ENCODE measurements at regions not wholly inside any gene's neighbourhood (a gene's known extent, or its start where the extent isn't known, plus 50 kb on each side); places are given as distances from the start of the nearest gene placed in this dataset.

- DNase-seq (ENCODE audit: low read depth): peak; percentile 27
Measured at GRCh38 chr1:14441302-14441741, 157.2 kb upstream of the KAZN start.

GRCh38 chr1:14442669-14443068 lies 155.8 kb upstream of the KAZN start:
- DNase-seq (ENCODE audit: low read depth): no peak

DNA sequence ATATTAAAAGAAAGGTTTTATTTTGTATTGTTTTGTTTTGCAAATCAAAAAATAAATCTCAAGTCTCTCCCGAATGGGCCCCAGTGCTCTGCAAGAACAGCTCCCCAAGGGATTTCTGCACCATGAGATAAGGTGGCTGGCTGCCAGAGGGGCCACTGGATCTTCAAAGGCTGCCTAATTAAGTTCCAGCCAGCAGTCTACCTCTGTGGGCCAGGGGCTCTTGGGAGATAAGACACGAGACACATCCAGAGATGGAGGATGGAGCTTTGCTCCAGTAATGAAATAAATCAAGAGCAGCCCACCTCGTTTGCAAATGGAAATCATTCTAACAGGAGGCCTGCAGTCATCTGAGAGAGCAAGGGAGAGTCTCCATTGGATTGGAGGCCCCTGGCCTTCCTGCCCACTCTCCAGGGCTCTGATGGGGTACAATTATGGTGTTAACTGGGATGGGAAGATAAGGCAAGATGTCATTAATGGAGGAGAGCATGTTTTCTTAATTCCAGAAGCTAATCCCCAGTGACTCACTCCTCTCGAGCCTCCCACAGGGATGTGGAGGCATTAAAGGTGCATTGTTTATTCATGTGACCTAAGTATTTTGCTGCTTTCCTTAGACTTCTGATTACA lies 155.2 kb upstream of the KAZN start:
- DNase-seq (ENCODE audit: low read depth): no peak

DNA sequence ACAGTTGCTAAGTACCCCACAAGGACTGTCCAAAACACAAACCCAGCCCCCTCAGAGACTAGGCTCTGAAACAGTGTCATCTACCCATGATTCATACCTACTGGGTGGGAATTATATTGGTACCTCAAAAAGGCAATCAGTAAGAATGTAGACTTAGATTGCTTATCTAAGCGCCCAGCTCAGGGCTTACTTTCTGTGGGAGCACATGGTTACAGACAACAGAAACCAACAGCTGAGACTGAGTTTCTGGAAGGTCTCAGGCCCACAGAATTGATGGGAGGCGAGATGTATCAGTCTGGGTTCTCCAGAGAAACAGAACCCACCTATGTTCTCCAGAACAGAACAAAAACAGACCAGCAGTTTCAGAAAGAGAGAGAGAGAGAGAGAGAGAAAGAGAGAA lies 147.3 kb upstream of the KAZN start:
- no peak for DNase-seq (ENCODE audit: low read depth)

DNA sequence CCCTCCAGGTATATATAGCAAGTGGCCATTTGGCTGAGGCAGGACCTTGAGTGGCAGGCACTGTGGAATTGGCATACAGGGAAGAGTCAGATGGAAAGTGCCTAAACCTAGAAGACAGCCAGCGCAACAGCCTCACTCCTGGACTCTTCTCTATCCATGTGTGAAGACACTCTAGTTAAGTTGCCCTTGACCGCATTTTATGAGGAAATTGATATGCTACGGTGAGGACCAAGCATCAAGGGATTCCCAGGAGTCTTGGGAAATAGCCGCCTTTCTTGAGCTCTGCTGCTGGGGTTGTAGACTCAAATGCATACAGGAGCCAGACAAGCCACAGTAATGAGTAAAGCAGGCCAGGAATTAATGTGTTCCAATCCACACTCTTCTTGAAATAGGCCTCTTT lies 145.9 kb upstream of the KAZN start:
- DNase-seq (ENCODE audit: low read depth): no peak

- DNase-seq (ENCODE audit: low read depth): no peak
Measured at GRCh38 chr1:14460173-14460572, 138.3 kb upstream of the KAZN start.

DNA sequence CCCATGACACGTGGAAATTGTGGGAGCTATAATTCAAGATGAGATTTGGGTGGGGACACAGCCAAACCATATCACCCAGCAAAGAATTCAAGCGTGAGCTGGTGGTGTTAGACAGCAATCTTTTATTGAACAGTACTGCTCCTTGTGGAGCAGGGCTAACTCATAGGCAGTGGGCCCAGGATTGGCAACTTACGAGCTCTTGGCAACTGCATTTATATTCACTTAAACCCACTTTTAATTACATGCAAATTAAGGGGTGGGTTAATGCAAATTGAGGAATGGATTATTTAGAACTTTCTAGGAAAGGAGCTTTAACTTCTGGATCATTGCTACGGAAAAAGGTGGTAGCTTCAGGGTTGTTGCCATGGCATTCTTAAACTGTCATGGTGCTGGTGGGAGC lies 135.6 kb upstream of the KAZN start:
- DNase-seq (ENCODE audit: low read depth): no peak

GRCh38 chr1:14466006-14466405 lies 132.5 kb upstream of the KAZN start:
- no peak for DNase-seq (ENCODE audit: low read depth)

DNA sequence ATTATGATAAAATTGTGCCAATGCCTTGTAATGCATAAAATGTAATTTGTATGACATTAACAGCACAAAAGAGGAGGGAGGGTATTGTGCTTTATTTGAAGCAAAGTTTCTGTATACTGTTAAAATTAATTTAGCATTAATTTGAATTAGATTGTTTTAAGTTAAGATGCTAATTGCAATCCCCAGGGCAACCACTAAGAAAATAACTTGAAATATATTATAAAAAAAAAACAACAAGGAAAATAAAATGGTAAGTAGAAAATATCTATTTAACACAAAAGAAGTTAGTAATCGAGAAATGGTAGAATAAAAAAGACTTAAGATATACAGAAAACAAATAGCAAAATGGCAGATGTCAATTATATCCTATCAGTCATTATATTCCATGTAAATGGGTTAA lies 131.4 kb upstream of the KAZN start:
- DNase-seq (ENCODE audit: low read depth): no peak

- DNase-seq (ENCODE audit: low read depth): no peak
Measured at GRCh38 chr1:14468751-14469150, 129.7 kb upstream of the KAZN start.

DNA sequence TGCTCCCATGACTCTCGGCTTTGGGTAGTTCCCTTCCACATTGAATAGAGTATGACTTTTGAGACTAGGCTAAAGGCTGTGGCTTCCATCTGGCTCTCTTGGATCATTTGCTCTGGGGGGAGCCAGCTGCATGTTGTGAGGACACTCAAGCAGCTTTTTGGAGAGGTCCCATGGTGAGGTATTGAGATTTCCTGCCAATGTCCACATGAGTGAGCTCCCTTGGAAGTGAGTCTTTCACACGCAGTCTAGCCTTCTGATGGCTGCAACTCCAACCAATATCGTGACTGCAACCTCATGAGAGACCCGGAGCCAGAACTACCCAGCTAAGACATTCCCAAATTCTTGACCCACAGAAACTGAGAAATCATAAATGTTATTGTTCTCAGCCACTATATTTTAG lies 127.7 kb upstream of the KAZN start:
- no peak for DNase-seq (ENCODE audit: low read depth)

DNA sequence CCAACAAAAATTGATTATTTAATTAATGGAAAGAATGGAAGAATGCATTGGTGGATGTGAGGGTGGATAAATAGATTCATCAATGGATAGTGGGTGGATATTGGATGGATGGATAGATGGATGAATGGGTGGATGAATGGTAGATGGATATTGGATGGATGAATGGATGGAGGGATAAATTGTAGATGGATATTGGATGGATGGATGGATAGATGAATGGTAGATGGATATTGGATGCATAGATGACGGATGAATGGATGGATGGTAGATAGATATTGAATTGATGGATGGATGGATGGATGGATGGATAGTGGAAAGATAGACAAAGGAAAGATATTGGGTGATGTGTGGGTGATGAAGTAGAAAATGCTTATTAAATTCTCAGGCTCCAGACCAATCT lies 123.6 kb upstream of the KAZN start:
- no peak for DNase-seq (ENCODE audit: low read depth)

DNA sequence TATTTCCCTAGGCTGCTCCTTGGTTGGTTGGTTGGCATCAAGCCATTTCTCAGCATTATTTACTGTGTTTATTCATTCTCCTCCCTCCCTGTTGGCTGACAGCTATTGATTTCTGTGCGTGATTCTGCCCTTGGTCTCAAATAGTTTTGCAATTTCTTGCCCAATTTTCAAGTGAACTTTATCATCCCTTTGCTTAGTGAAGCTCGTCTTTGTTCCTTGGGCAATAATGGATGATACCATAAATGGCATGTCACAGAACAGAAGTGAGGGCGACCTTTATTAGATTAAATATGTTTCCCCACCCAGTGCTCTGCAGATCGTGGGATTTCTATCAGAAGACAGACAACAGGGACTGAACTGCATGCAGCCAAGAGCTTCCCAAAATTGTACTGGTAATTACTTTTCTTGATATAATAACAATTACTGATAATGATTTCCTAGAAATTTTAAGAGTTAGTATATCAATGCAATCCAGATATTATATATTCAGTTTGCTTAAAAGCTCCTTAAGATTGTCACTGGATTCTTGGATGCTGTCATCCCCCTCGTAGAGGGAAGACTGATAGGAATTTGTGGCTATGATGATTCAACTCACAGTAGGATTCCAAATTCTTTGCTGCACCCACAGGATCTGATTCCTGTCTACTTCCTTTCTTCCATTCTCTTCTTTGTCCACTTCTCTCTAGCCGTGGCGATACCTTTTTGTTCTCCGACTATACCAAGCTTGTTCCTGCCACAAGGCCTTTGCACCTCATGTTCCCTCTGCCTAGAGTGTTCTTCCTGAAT lies 122.1 kb upstream of the KAZN start:
- DNase-seq (ENCODE audit: low read depth): no peak

DNA sequence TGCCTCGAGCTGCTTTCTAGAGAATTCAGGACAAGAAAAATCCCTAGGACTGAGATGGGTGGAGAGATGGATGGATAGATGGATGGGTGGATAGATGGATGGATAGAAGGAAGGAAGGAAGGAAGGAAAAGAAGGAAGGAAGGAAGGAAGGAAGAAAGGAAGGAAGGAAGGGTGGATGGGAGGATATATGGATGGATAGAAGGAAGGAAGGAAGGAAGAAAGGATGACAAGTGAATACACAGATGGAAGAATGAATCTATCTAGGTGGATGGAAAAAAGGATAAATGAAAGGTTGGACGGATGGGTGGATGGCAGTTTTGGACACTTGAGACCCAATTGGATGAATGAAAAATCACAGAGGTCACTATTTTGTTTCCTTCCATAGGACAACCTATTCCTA lies 120.4 kb upstream of the KAZN start:
- no peak for DNase-seq (ENCODE audit: low read depth)

- DNase-seq (ENCODE audit: low read depth): no peak
Measured at GRCh38 chr1:14479865-14480264, 118.6 kb upstream of the KAZN start.

- no peak for DNase-seq (ENCODE audit: low read depth)
Measured at GRCh38 chr1:14482784-14483450, 115.6 kb upstream of the KAZN start.

DNA sequence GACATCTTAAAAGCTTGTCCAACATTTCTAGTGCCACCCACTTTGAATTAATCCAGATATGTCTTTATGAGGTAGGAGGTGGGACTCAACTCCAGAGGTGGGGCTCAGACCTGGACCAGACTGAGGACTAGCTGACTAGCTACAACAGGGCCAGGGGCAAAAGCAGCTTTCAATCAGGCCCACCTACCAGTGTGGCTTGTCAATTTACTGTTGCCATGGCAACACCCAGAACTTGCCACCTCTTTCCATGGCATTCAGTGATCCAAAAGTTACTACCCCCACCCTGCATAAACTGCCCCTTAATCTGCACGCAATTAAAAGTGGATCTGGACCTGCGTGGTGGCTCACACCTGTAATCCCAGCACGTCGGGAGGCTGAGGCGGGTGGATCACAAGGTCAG lies 113.2 kb upstream of the KAZN start:
- DNase-seq (ENCODE audit: low read depth): no peak

GRCh38 chr1:14486401-14487201 lies 111.9 kb upstream of the KAZN start:
- DNase-seq (ENCODE audit: low read depth): peak; percentile 63

DNA sequence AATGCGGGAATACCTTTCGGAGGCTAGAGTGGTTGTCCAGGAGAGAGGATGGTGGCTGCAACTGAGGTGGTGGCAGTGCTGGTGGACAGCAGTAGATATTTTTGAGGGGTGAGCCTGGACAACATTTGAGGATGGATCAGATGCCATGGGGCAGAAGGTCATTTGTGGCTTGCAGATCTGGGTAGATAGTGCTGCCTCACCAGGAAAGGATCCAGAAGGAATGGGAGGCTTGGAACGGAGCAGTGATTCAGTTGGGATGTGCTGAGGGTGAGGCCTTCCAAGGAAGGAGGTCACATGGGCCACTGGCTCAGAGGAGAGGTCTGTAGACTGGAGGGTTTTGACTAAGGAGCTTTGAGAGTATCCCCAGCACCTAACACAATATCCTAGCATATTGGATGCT lies 110.8 kb upstream of the KAZN start:
- no peak for DNase-seq (ENCODE audit: low read depth)

DNA sequence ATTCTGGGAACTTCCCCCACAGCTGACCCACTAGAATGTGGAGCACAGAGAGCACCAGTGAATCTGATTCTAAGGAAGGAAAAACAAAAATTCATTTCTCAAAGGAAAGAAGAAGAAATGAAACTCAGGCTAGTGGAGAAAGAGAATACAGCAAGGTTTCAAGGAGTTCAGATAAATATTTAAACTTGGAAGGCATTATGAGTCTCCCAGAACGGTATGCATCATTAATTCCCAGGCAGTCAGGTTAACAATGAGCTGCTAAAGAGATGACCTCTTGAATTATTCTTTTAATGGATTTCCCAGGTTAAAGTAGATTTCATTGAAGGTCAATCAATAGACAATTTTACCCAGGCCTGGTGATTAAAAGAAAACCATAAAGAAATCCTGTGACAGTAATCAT lies 103.6 kb upstream of the KAZN start:
- no peak for DNase-seq (ENCODE audit: low read depth)

DNA sequence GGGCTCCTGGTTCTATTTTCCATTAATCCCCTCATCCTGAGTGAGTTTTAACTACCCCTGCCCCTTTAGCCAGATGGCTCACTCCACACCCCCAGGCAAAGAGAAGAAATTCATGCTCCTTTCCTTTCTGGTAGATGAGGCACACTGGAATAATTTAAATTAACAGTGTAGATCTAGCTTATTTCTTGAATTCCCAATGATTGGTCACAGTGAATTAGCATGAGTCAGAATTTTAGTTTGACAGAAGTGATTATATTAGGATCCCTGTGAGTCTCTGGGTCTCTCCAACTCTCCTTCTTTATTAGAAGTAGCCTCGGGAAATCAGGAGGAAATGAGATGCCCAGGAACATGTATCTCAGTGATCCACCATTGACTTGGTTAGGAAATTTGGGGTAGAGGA lies 103.1 kb upstream of the KAZN start:
- no peak for DNase-seq (ENCODE audit: low read depth)

GRCh38 chr1:14495996-14496395 lies 102.5 kb upstream of the KAZN start:
- DNase-seq (ENCODE audit: low read depth): no peak

GRCh38 chr1:14498839-14499238 lies 99.6 kb upstream of the KAZN start:
- no peak for DNase-seq (ENCODE audit: low read depth)

Data from fibroblast of the conjunctiva (primary cell).